ENCODE measurements at regions not wholly inside any gene's neighbourhood (a gene's known extent, or its start where the extent isn't known, plus 50 kb on each side); places are given as distances from the start of the nearest gene placed in this dataset.

DNA sequence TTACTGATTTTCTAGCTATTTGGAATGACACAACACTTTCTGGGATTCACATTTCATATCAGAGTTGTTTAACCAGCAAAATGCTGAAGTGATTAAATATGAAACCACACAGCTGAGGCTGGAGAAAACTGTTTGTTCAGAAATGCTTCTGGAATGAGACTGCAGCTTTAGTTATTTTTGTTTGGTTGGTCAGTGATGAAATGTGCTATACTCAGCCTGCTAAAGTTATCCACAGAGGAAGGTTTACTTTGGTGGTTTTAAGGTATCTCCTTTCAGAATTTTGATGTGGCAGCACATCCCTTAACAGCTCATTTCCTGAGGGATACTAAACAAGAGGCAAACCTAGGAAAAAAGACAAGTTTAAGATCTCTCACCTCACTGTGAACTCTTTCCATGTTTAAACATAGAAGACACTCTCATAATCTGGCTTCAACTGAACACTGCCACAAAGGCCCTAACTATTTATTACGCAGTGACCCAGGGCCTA lies 106.6 kb upstream of the PDE5A start:
- DNase-seq (peak; percentile 89), ATAC-seq (peak; percentile 87)
- Histone ChIP-seq H4K20me1 (ENCODE audit: low read length) (no peaks in the 10 kb centered on the region), H3K9me2 (replicated peaks; ENCODE audit: low read length) (no peaks in the 10 kb centered on the region), H3K27ac (ENCODE audit: low read length) (peak overlapping the region; percentile 77), H3F3A (ENCODE audit: low read length, unreplicated experiment) (peaks cover 13% of the 10 kb centered on the region), H3K4me2 (ENCODE audit: low read length) (peak overlapping the region; percentile 66), H3K36me3 (ENCODE audit: low read depth, low read length) (no peaks in the 10 kb centered on the region), H3K4me3 (ENCODE audit: low read length) (no peak overlapping the region; the same call in 1 of the 2 replicates), H2AFZ (ENCODE audit: low read length) (no peak overlapping the region), H3K27me3 (ENCODE audit: low read length) (no peaks in the 10 kb centered on the region), H3K9ac (ENCODE audit: low read length) (no peak overlapping the region; the same call in 1 of the 2 replicates), H3K4me1 (ENCODE audit: insufficient read depth, low read length) (peaks cover 56% of the 10 kb centered on the region), H3K9me3 (ENCODE audit: low read length) (no peaks in the 10 kb centered on the region), H3K79me2 (ENCODE audit: low read length) (no peaks in the 10 kb centered on the region)
- intact Hi-C loops (cut with micrococcal nuclease) = loop anchor here (1.0 to 5.0 kb wide), 3 partner anchors 52 to 178 kb away; no protein-coding TSS in a partner anchor
- TF ChIP-seq, protein P1, sequence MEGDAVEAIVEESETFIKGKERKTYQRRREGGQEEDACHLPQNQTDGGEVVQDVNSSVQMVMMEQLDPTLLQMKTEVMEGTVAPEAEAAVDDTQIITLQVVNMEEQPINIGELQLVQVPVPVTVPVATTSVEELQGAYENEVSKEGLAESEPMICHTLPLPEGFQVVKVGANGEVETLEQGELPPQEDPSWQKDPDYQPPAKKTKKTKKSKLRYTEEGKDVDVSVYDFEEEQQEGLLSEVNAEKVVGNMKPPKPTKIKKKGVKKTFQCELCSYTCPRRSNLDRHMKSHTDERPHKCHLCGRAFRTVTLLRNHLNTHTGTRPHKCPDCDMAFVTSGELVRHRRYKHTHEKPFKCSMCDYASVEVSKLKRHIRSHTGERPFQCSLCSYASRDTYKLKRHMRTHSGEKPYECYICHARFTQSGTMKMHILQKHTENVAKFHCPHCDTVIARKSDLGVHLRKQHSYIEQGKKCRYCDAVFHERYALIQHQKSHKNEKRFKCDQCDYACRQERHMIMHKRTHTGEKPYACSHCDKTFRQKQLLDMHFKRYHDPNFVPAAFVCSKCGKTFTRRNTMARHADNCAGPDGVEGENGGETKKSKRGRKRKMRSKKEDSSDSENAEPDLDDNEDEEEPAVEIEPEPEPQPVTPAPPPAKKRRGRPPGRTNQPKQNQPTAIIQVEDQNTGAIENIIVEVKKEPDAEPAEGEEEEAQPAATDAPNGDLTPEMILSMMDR (conservative IDR thresholded peaks at IDR 0.05; ENCODE audit: low read depth, low read length) = no peak
- TF ChIP-seq EZH2 (IDR thresholded peaks at IDR 0.05; ENCODE audit: low read length, unreplicated experiment) (no peak), EZH2phosphoT487 (IDR thresholded peaks at IDR 0.05; ENCODE audit: borderline replicate concordance, low read length) (no peak)
- no TSS peak for BruUV-seq (replicated peaks)
- ChIA-PET POLR2A (ENCODE audit: unreplicated experiment) (interaction anchor here (0.7 to 0.8 kb wide), 2 partner anchors 43 to 106 kb away, joined by 3 read pairs; partner anchors contain the start of gene PDE5A), CTCF (interaction anchor here (1.2 to 2.0 kb wide), 2 partner anchors 106 to 107 kb away, joined by 3 to 11 read pairs; partner anchors contain the start of gene PDE5A)

DNA sequence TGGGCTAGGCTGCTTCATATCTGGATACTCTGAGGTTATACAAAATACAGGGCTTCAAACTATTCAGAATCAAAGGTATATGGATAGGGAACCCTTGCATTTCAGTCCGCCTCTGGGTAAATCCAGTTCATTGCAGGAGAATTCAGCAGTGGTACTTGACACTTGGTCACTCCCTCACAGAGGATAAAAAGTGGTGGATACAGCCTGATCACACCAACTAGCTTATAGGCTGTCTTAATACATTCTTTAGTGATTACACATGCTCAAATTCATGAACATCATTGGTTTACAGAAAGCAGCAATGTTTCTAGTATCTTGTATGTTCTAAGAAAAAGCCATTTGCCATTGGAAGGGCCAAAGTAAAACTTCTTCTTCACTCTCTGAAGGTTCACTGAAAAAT lies 104.8 kb upstream of the PDE5A start:
- no TSS peak for BruUV-seq (replicated peaks)
- POLR2A ChIA-PET (ENCODE audit: unreplicated experiment) = no interaction called here

DNA sequence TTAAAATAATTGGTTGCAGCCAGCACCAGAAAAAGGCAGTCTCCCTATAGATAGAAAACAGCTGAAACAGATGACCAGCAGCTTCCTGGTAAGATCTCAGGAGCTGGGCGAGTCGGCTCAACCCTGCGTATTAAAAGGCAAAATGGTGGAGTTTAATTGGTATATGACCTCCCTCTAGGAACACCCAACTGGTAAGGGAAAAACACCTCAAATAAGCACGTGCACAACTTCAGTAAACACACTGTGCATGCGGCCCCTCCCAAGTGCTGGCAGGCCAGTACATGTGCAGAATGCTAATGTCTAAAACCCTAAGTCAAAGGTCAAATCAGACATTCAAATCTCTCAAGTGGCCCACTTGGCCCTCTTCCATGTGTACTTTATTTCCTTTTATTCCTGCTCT lies 103.2 kb upstream of the PDE5A start:
- intact Hi-C loops (cut with micrococcal nuclease) = loop anchor here (2.0 kb wide), 3 partner anchors 49 to 319 kb away; no protein-coding TSS in a partner anchor

More for the DNA sequence above, 104.8 kb upstream of the PDE5A start:
- CTCF ChIA-PET = no interaction called here
- no peaks in the 10 kb centered on the region for H3K9me3 ChIP-seq (ENCODE audit: low read length)
- peaks cover 70% of the 10 kb centered on the region for H3K4me1 ChIP-seq (ENCODE audit: insufficient read depth, low read length)
- no peaks in the 10 kb centered on the region for H4K20me1 ChIP-seq (ENCODE audit: low read length)
- peaks cover 18% of the 10 kb centered on the region for H3F3A ChIP-seq (ENCODE audit: low read length, unreplicated experiment)
- H3K79me2 ChIP-seq (ENCODE audit: low read length) = no peaks in the 10 kb centered on the region
- intact Hi-C loops (cut with micrococcal nuclease) = no loop called here
- no peak overlapping the region for H3K4me2 ChIP-seq (ENCODE audit: low read length)
- DNase-seq (peak; percentile 18), ATAC-seq (no peak)
- H3K4me3 ChIP-seq (ENCODE audit: low read length) = no peak overlapping the region
- H3K9ac ChIP-seq (ENCODE audit: low read length) = no peak overlapping the region
- no peaks in the 10 kb centered on the region for H3K36me3 ChIP-seq (ENCODE audit: low read depth, low read length)
- H2AFZ ChIP-seq (ENCODE audit: low read length) = no peak overlapping the region
- H3K9me2 ChIP-seq (replicated peaks; ENCODE audit: low read length) = no peaks in the 10 kb centered on the region
- no peak for TF ChIP-seq EZH2 (IDR thresholded peaks at IDR 0.05; ENCODE audit: low read length, unreplicated experiment)
- no peak for TF ChIP-seq EZH2phosphoT487 (IDR thresholded peaks at IDR 0.05; ENCODE audit: borderline replicate concordance, low read length)
- TF ChIP-seq, protein P1 (conservative IDR thresholded peaks at IDR 0.05; ENCODE audit: low read depth, low read length) = no peak
- H3K27ac ChIP-seq (ENCODE audit: low read length) = no peak overlapping the region
- H3K27me3 ChIP-seq (ENCODE audit: low read length) = no peaks in the 10 kb centered on the region

More for the DNA sequence above, 103.2 kb upstream of the PDE5A start:
- H3K79me2 ChIP-seq (ENCODE audit: low read length) = no peaks in the 10 kb centered on the region
- no peaks in the 10 kb centered on the region for H3K9me2 ChIP-seq (replicated peaks; ENCODE audit: low read length)
- DNase-seq = no peak
- TF ChIP-seq EZH2phosphoT487 (IDR thresholded peaks at IDR 0.05; ENCODE audit: borderline replicate concordance, low read length) = no peak
- TF ChIP-seq, protein P1 (conservative IDR thresholded peaks at IDR 0.05; ENCODE audit: low read depth, low read length) = no peak
- no peak for TF ChIP-seq EZH2 (IDR thresholded peaks at IDR 0.05; ENCODE audit: low read length, unreplicated experiment)
- H3K9me3 ChIP-seq (ENCODE audit: low read length) = no peaks in the 10 kb centered on the region
- no peaks in the 10 kb centered on the region for H4K20me1 ChIP-seq (ENCODE audit: low read length)
- no peak overlapping the region for H2AFZ ChIP-seq (ENCODE audit: low read length)
- peaks cover 69% of the 10 kb centered on the region for H3K4me1 ChIP-seq (ENCODE audit: insufficient read depth, low read length)
- no peak overlapping the region for H3K9ac ChIP-seq (ENCODE audit: low read length)
- CTCF ChIA-PET = no interaction called here
- BruUV-seq (replicated peaks) = no TSS peak
- H3K4me2 ChIP-seq (ENCODE audit: low read length) = no peak overlapping the region
- no peak overlapping the region for H3K27ac ChIP-seq (ENCODE audit: low read length)
- H3K27me3 ChIP-seq (ENCODE audit: low read length) = no peaks in the 10 kb centered on the region
- H3K36me3 ChIP-seq (ENCODE audit: low read depth, low read length) = no peaks in the 10 kb centered on the region
- no peak overlapping the region for H3K4me3 ChIP-seq (ENCODE audit: low read length)
- POLR2A ChIA-PET (ENCODE audit: unreplicated experiment) = no interaction called here
- peaks cover 18% of the 10 kb centered on the region for H3F3A ChIP-seq (ENCODE audit: low read length, unreplicated experiment)
- ATAC-seq = no peak
